Activated T-cell treated with anti-CD3 and anti-CD28 coated beads, Interleukin-2, amount 50 U/mL, for 4 hours (primary cell): ENCODE measurements at regions not wholly inside any gene's neighbourhood (a gene's known extent, or its start where the extent isn't known, plus 50 kb on each side); places are given as distances from the start of the nearest gene placed in this dataset.
A peak's percentile ranks its signal among the peaks of the same experiment; 100 is the strongest.

ENCODE experiments used
- ATAC-seq, 2 donors: fragments of 200-7000 bp; cut with Tn5 transposase; one replicate each; pipeline ENCODE4 v1.10.0; 2021
- DNase-seq: peaks from one replicate; pipeline ENCODE4 v3.0.0-alpha.2; 2020
- H3K27me3 Mint-ChIP-seq: one replicate; pipeline ENCODE4 v1.8.0; 2021; ENCODE audit warnings: low read depth, mixed read lengths
- H3K36me3 Mint-ChIP-seq: one replicate; pipeline ENCODE4 v1.8.0; 2022; ENCODE audit warnings: mixed read lengths; ENCODE audit not compliant: insufficient read depth
- H3K4me1 Mint-ChIP-seq: one replicate; pipeline ENCODE4 v1.8.0; 2021; ENCODE audit warnings: low read depth, mixed read lengths
- H3K4me3 Mint-ChIP-seq: one replicate; pipeline ENCODE4 v1.8.0; 2021; ENCODE audit warnings: mild to moderate bottlenecking, moderate library complexity, mixed read lengths
- H3K9me3 Mint-ChIP-seq: one replicate; pipeline ENCODE4 v1.8.0; 2021; ENCODE audit warnings: mixed read lengths

- Mint-ChIP-seq H3K4me1 (no peaks in the 10 kb centered on the region), H3K36me3 (no peaks in the 10 kb centered on the region), H3K4me3 (no peak overlapping the region), H3K9me3 (no peaks in the 10 kb centered on the region), H3K27me3 (peaks cover 5% of the 10 kb centered on the region)
- ATAC-seq: no peak
- no peak for DNase-seq
Observed at GRCh38 chr10:117936141-117936540, 110.6 kb downstream of the RAB11FIP2 start.

- H3K36me3 Mint-ChIP-seq: no peaks in the 10 kb centered on the region
- ATAC-seq (no peak), DNase-seq (no peak)
- H3K4me1 Mint-ChIP-seq: no peaks in the 10 kb centered on the region
- peaks cover 5% of the 10 kb centered on the region for H3K27me3 Mint-ChIP-seq
- no peaks in the 10 kb centered on the region for H3K9me3 Mint-ChIP-seq
- H3K4me3 Mint-ChIP-seq: no peak overlapping the region
Observed at GRCh38 chr10:117936566-117936965, 110.2 kb downstream of the RAB11FIP2 start.

GRCh38 chr10:117936976-117937375 is 109.8 kb downstream of the RAB11FIP2 start:
- DNase-seq (no peak), ATAC-seq (no peak)
- Mint-ChIP-seq H3K27me3 (peaks cover 5% of the 10 kb centered on the region), H3K4me1 (no peaks in the 10 kb centered on the region), H3K4me3 (no peak overlapping the region), H3K9me3 (no peaks in the 10 kb centered on the region), H3K36me3 (no peaks in the 10 kb centered on the region)

GRCh38 chr10:117938104-117938503 is 108.6 kb downstream of the RAB11FIP2 start:
- H3K4me1 Mint-ChIP-seq: no peaks in the 10 kb centered on the region
- ATAC-seq: peak; percentile 62 to 81
- H3K9me3 Mint-ChIP-seq: no peaks in the 10 kb centered on the region
- H3K27me3 Mint-ChIP-seq: peaks cover 8% of the 10 kb centered on the region
- no peak for DNase-seq
- no peaks in the 10 kb centered on the region for H3K36me3 Mint-ChIP-seq
- H3K4me3 Mint-ChIP-seq: no peak overlapping the region

GRCh38 chr10:117942226-117942625 is 104.5 kb downstream of the RAB11FIP2 start:
- no peak overlapping the region for H3K4me3 Mint-ChIP-seq
- no peak for ATAC-seq
- no peaks in the 10 kb centered on the region for H3K36me3 Mint-ChIP-seq
- peaks cover 8% of the 10 kb centered on the region for H3K27me3 Mint-ChIP-seq
- H3K9me3 Mint-ChIP-seq: no peaks in the 10 kb centered on the region
- H3K4me1 Mint-ChIP-seq: no peaks in the 10 kb centered on the region
- DNase-seq: no peak

- ATAC-seq (no peak), DNase-seq (no peak)
- no peak overlapping the region for H3K4me3 Mint-ChIP-seq
- no peaks in the 10 kb centered on the region for H3K36me3 Mint-ChIP-seq
- H3K9me3 Mint-ChIP-seq: no peaks in the 10 kb centered on the region
- H3K4me1 Mint-ChIP-seq: no peaks in the 10 kb centered on the region
- H3K27me3 Mint-ChIP-seq: peaks cover 5% of the 10 kb centered on the region
Observed at GRCh38 chr10:117944676-117945447, 101.9 kb downstream of the RAB11FIP2 start.

GRCh38 chr10:117945651-117946050 is 101.1 kb downstream of the RAB11FIP2 start:
- no peak overlapping the region for H3K4me3 Mint-ChIP-seq
- peaks cover 10% of the 10 kb centered on the region for H3K27me3 Mint-ChIP-seq
- DNase-seq (no peak), ATAC-seq (no peak)
- no peaks in the 10 kb centered on the region for H3K4me1 Mint-ChIP-seq
- no peaks in the 10 kb centered on the region for H3K36me3 Mint-ChIP-seq
- no peaks in the 10 kb centered on the region for H3K9me3 Mint-ChIP-seq

- ATAC-seq: no peak
- no peaks in the 10 kb centered on the region for H3K4me1 Mint-ChIP-seq
- no peak overlapping the region for H3K4me3 Mint-ChIP-seq
- H3K27me3 Mint-ChIP-seq: peaks cover 12% of the 10 kb centered on the region
- no peaks in the 10 kb centered on the region for H3K36me3 Mint-ChIP-seq
- no peaks in the 10 kb centered on the region for H3K9me3 Mint-ChIP-seq
- DNase-seq: no peak
Observed at GRCh38 chr10:117946525-117947070, 100.1 kb downstream of the RAB11FIP2 start.

GRCh38 chr10:117948493-117948892 is 98.2 kb downstream of the RAB11FIP2 start:
- Mint-ChIP-seq H3K4me1 (no peaks in the 10 kb centered on the region), H3K36me3 (no peaks in the 10 kb centered on the region), H3K27me3 (peaks cover 11% of the 10 kb centered on the region), H3K4me3 (no peak overlapping the region), H3K9me3 (no peaks in the 10 kb centered on the region)
- DNase-seq: no peak
- no peak for ATAC-seq

GRCh38 chr10:117950408-117950807 is 96.3 kb downstream of the RAB11FIP2 start:
- ATAC-seq (no peak), DNase-seq (no peak)
- Mint-ChIP-seq H3K27me3 (peaks cover 16% of the 10 kb centered on the region), H3K4me3 (no peak overlapping the region), H3K9me3 (no peaks in the 10 kb centered on the region), H3K4me1 (no peaks in the 10 kb centered on the region), H3K36me3 (no peaks in the 10 kb centered on the region)
